Calu3 (cell line): ENCODE measurements at regions not wholly inside any gene's neighbourhood (a gene's known extent, or its start where the extent isn't known, plus 50 kb on each side); places are given as distances from the start of the nearest gene placed in this dataset.

Experiments
- BruUV-seq: library from RNA; stranded (reverse); fragments of 400-500 nt; replicated peaks from 2 replicates; lab custom pipeline; 2021; lab: Mats Ljungman, UMichigan
- CTCF ChIA-PET: fragments of 300-600 bp; sonication (Branson Sonifier 250); formaldehyde crosslinking; loops from one replicate; lab custom pipeline; 2022; ENCODE audit warnings: antibody characterized with exemption; lab: Charles Lee
- DNase-seq: peaks from one replicate; pipeline ENCODE4 v3.0.0; 2022
- H3K27ac Mint-ChIP-seq: one replicate; pipeline ENCODE4 v1.8.0; 2022; ENCODE audit warnings: mixed read lengths; ENCODE audit not compliant: unreplicated experiment
- H3K27me3 Mint-ChIP-seq: one replicate; pipeline ENCODE4 v1.8.0; 2022; ENCODE audit warnings: mixed read lengths; ENCODE audit not compliant: unreplicated experiment
- H3K36me3 Mint-ChIP-seq: one replicate; pipeline ENCODE4 v1.8.0; 2022; ENCODE audit warnings: mild to moderate bottlenecking, moderate library complexity, mixed read lengths; ENCODE audit not compliant: insufficient read depth, unreplicated experiment
- H3K4me1 Mint-ChIP-seq: one replicate; pipeline ENCODE4 v1.8.0; 2022; ENCODE audit warnings: mild to moderate bottlenecking, low read depth, mixed read lengths; ENCODE audit not compliant: unreplicated experiment
- H3K4me3 Mint-ChIP-seq: one replicate; pipeline ENCODE4 v1.8.0; 2022; ENCODE audit warnings: mild to moderate bottlenecking, low read depth, moderate library complexity, mixed read lengths; ENCODE audit not compliant: unreplicated experiment
- H3K9me3 Mint-ChIP-seq: one replicate; pipeline ENCODE4 v1.8.0; 2022; ENCODE audit warnings: low read depth, mixed read lengths; ENCODE audit not compliant: unreplicated experiment
- intact Hi-C: fragments of 100-400 bp; cut with micrococcal nuclease; formaldehyde crosslinking; loops from one replicate; pipeline ENCODE4 v1.10.0; 2022; ENCODE audit not compliant: unreplicated experiment
- TF ChIP-seq, protein P1 (sequence below): fragments of 200-600 bp; IDR thresholded peaks from one replicate; pipeline ENCODE4 v1.8.0; 2022; ENCODE audit warnings: antibody characterized with exemption; ENCODE audit not compliant: unreplicated experiment

DNA sequence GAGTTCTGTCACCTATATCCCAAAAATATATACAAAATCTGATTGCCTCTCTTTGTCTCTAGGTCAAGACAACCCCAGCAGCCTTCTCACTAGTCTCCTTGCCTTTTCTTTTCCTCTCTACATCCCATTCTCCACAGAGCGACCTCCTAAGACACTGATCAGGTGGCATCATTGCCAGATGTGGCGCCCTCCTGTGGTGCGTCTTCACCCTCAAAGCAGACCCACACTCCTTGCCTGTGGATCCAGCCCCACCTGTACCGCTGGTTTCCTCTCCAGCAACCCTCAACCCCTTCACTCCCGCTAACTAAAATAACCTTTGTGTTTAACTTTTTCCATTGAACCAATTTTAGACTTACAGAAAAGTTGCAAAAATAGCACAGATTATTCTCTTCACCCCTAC lies 273.3 kb downstream of the GLI2 start:
- intact Hi-C loops, result no loop called here
- H3K27me3 Mint-ChIP-seq, result peaks cover 19% of the 10 kb centered on the region

DNA sequence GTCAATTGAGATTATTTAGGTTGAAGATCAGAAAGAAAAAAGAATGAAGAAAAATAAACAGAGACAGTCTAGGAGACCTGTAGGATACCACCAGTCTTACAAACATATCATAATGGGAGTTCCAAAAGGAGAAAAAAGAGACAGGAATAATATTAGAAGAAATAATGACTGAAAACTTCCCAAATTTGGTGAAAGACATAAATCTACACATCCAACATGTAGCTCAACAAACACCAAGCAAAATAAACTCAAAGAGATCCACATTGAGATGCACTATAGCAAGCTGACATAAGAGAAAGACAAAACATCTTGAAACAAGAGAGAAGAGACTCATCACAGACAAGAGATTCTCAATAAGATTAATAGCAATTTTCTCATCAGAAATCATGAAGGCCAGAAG lies 274.0 kb downstream of the TFCP2L1 start:
- BruUV-seq, result no TSS peak
- TF ChIP-seq, protein P1, sequence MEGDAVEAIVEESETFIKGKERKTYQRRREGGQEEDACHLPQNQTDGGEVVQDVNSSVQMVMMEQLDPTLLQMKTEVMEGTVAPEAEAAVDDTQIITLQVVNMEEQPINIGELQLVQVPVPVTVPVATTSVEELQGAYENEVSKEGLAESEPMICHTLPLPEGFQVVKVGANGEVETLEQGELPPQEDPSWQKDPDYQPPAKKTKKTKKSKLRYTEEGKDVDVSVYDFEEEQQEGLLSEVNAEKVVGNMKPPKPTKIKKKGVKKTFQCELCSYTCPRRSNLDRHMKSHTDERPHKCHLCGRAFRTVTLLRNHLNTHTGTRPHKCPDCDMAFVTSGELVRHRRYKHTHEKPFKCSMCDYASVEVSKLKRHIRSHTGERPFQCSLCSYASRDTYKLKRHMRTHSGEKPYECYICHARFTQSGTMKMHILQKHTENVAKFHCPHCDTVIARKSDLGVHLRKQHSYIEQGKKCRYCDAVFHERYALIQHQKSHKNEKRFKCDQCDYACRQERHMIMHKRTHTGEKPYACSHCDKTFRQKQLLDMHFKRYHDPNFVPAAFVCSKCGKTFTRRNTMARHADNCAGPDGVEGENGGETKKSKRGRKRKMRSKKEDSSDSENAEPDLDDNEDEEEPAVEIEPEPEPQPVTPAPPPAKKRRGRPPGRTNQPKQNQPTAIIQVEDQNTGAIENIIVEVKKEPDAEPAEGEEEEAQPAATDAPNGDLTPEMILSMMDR, result no peak
- Mint-ChIP-seq H3K27ac (no peak overlapping the region), H3K4me1 (peaks cover 10% of the 10 kb centered on the region), H3K9me3 (peaks cover 16% of the 10 kb centered on the region), H3K27me3 (no peaks in the 10 kb centered on the region), H3K36me3 (no peaks in the 10 kb centered on the region), H3K4me3 (no peak overlapping the region)
- no peak for DNase-seq
- intact Hi-C loops, result no loop called here
- CTCF ChIA-PET, result no interaction called here

More for the DNA sequence above, 273.3 kb downstream of the GLI2 start:
- CTCF ChIA-PET, result no interaction called here
- Mint-ChIP-seq H3K9me3 (peaks cover 15% of the 10 kb centered on the region), H3K4me3 (no peak overlapping the region), H3K27ac (no peak overlapping the region), H3K36me3 (no peaks in the 10 kb centered on the region), H3K4me1 (peaks cover 10% of the 10 kb centered on the region)
- no TSS peak for BruUV-seq
- TF ChIP-seq, protein P1, result no peak
- no peak for DNase-seq

DNA sequence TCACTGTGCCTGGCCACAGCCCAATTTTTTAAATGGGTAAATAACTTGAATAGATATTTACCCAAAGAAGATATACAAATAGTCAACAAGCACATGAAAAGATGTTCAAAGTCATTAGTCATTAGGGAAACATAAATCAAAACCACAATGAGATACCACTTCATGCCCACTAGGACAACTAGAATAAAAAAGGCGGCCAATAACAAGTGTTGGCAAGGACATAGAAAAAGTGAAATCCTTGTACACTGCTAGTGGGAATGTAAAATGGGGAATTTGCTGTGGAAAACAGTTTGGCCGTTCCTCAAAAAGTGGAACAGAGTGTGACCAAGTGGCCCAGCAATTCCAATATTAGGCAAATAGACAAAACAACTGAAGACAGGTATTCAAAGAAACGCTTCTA lies 270.1 kb downstream of the TFCP2L1 start:
- Mint-ChIP-seq H3K27ac (no peak overlapping the region), H3K9me3 (peaks cover 8% of the 10 kb centered on the region), H3K4me3 (no peak overlapping the region), H3K36me3 (no peaks in the 10 kb centered on the region), H3K4me1 (no peaks in the 10 kb centered on the region), H3K27me3 (peaks cover 5% of the 10 kb centered on the region)
- no TSS peak for BruUV-seq
- TF ChIP-seq, protein P1, result no peak
- CTCF ChIA-PET, result no interaction called here
- intact Hi-C loops, result no loop called here
- DNase-seq, result no peak

DNA sequence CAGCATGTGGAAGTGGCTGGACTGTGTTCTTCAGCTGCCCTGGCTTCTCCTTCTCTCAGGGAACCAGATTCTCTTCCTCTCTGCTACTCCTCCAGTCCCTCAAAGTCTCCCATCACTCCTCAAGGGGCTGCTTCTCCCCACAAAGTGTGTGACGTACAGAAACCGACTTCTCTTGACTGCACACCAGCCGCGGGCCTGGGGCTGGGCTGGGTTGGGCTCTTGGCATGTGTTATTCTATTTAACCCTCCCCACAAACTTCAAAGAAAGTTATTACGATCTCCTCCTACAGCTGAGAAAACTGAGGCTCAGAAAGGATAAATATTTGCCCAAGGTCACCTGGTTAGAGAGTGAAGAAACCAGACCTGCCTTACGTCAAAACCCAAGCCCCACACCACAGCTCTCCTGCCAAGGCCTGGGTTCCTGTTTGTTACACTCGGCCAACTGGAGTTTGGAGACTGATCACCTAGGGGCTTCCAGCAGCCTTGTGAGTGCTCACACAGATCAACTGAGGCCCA lies 269.0 kb downstream of the TFCP2L1 start:
- no peak overlapping the region for H3K4me3 Mint-ChIP-seq
- no peak overlapping the region for H3K27ac Mint-ChIP-seq
- TF ChIP-seq, protein P1, result no peak
- peaks cover 16% of the 10 kb centered on the region for H3K27me3 Mint-ChIP-seq
- no peak for DNase-seq
- H3K36me3 Mint-ChIP-seq, result no peaks in the 10 kb centered on the region
- BruUV-seq, result no TSS peak
- peaks cover 4% of the 10 kb centered on the region for H3K9me3 Mint-ChIP-seq
- no peaks in the 10 kb centered on the region for H3K4me1 Mint-ChIP-seq
- intact Hi-C loops, result no loop called here
- CTCF ChIA-PET, result no interaction called here
